ENCODE measurements at regions not wholly inside any gene's neighbourhood (a gene's known extent, or its start where the extent isn't known, plus 50 kb on each side); places are given as distances from the start of the nearest gene placed in this dataset.
"Not testable (repeated sequence)": the region's sequence is repeated elsewhere in the genome, so short reads cannot be mapped to it uniquely, and the experiment has no call there.

- TF ChIP-seq, protein P1, sequence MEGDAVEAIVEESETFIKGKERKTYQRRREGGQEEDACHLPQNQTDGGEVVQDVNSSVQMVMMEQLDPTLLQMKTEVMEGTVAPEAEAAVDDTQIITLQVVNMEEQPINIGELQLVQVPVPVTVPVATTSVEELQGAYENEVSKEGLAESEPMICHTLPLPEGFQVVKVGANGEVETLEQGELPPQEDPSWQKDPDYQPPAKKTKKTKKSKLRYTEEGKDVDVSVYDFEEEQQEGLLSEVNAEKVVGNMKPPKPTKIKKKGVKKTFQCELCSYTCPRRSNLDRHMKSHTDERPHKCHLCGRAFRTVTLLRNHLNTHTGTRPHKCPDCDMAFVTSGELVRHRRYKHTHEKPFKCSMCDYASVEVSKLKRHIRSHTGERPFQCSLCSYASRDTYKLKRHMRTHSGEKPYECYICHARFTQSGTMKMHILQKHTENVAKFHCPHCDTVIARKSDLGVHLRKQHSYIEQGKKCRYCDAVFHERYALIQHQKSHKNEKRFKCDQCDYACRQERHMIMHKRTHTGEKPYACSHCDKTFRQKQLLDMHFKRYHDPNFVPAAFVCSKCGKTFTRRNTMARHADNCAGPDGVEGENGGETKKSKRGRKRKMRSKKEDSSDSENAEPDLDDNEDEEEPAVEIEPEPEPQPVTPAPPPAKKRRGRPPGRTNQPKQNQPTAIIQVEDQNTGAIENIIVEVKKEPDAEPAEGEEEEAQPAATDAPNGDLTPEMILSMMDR (IDR thresholded peaks at IDR 0.05) = no peak
- Mint-ChIP-seq H3K9me3 (no peaks in the 10 kb centered on the region), H3K36me3 (ENCODE audit: low read depth) (no peaks in the 10 kb centered on the region), H3K27ac (no peak overlapping the region), H3K4me3 (no peak overlapping the region), H3K4me1 (ENCODE audit: low read depth) (no peaks in the 10 kb centered on the region), H3K27me3 (peaks cover 17% of the 10 kb centered on the region)
- ChIA-PET CTCF (no interaction called here), POLR2A (no interaction called here)
- DNase-seq (no peak), ATAC-seq (no peak)
- intact Hi-C loops (cut with micrococcal nuclease) = no loop called here
Observed at GRCh38 chr6:133806382-133807140, 82.4 kb upstream of the TCF21 start.

GRCh38 chr6:133807501-133807900 lies 81.4 kb upstream of the TCF21 start:
- ATAC-seq = no peak
- CTCF ChIA-PET = no interaction called here
- H3K4me1 Mint-ChIP-seq (ENCODE audit: low read depth) = no peaks in the 10 kb centered on the region

DNA sequence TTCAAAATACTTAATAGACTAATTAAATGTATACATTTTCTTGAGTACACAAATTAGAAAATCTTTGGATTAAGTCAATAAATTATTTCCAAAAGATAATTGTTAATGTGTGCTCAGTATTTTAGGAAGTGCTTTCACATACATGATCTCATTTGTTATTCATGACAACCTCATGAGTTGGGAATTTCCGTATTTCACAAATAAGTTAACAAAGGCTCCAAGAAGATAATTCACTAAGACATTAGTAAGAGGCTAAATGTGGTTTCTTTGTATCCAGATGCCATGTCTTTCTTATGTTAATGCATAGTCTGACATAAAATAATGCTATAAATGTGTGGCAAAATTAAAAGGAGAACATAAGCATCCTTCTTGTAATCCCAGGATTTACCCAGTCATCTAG lies 79.5 kb upstream of the TCF21 start:
- Mint-ChIP-seq H3K9me3 (no peaks in the 10 kb centered on the region), H3K4me1 (ENCODE audit: low read depth) (no peaks in the 10 kb centered on the region), H3K36me3 (ENCODE audit: low read depth) (no peaks in the 10 kb centered on the region), H3K27ac (no peak overlapping the region), H3K27me3 (peaks cover 17% of the 10 kb centered on the region), H3K4me3 (no peak overlapping the region)
- TF ChIP-seq, protein P1 (IDR thresholded peaks at IDR 0.05) = no peak
- intact Hi-C loops (cut with micrococcal nuclease) = no loop called here
- ATAC-seq (no peak), DNase-seq (no peak)
- ChIA-PET CTCF (interaction anchor here (2.2 kb wide), 1 partner anchor 107 kb away, joined by 8 read pairs; no protein-coding TSS in a partner anchor), POLR2A (no interaction called here)

More at GRCh38 chr6:133807501-133807900, 81.4 kb upstream of the TCF21 start:
- POLR2A ChIA-PET = no interaction called here
- Mint-ChIP-seq H3K36me3 (ENCODE audit: low read depth) (no peaks in the 10 kb centered on the region), H3K4me3 (no peak overlapping the region), H3K27ac (no peak overlapping the region), H3K27me3 (peaks cover 17% of the 10 kb centered on the region), H3K9me3 (no peaks in the 10 kb centered on the region)
- intact Hi-C loops (cut with micrococcal nuclease) = no loop called here
- DNase-seq = no peak
- TF ChIP-seq, protein P1 (IDR thresholded peaks at IDR 0.05) = no peak

DNA sequence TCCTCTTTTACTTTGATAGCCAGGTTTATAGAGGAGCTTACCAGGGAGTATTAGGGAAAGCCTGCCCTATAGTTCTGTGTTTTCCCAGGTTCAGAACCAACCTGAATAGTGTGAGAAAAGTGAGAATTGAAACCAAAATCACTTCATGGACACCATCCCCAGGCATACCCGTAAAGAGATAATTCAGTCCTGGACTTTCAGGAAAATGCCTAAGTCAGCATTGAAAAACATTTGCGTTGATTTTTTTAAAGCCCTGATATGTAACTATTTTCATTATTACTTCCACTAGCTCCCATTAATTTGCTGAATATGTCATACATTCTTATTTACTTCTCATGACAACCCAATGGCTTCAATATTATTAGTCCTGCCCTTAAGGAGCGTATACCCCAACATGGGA lies 77.4 kb upstream of the TCF21 start:
- ChIA-PET CTCF (no interaction called here), POLR2A (no interaction called here)
- TF ChIP-seq, protein P1 (IDR thresholded peaks at IDR 0.05) = no peak
- Mint-ChIP-seq H3K27me3 (peaks cover 12% of the 10 kb centered on the region), H3K4me1 (ENCODE audit: low read depth) (peaks cover 5% of the 10 kb centered on the region), H3K9me3 (no peaks in the 10 kb centered on the region), H3K4me3 (no peak overlapping the region), H3K27ac (no peak overlapping the region), H3K36me3 (ENCODE audit: low read depth) (no peaks in the 10 kb centered on the region)
- ATAC-seq = no peak
- intact Hi-C loops (cut with micrococcal nuclease) = no loop called here
- no peak for DNase-seq

GRCh38 chr6:133812446-133812845 lies 76.5 kb upstream of the TCF21 start:
- POLR2A ChIA-PET; H3K9me3 Mint-ChIP-seq; H3K4me1 Mint-ChIP-seq (ENCODE audit: low read depth); H3K36me3 Mint-ChIP-seq (ENCODE audit: low read depth); CTCF ChIA-PET; H3K27ac Mint-ChIP-seq; DNase-seq; ATAC-seq; H3K4me3 Mint-ChIP-seq; intact Hi-C loops (cut with micrococcal nuclease): not testable (repeated sequence)
- H3K27me3 Mint-ChIP-seq = peaks cover 12% of the 10 kb centered on the region

Data from activated CD8-positive, alpha-beta T cell treated with anti-CD3 and anti-CD28 coated beads for 36 hours (primary cell).